HG03378 (cell line): ENCODE measurements at regions not wholly inside any gene's neighbourhood (a gene's known extent, or its start where the extent isn't known, plus 50 kb on each side); places are given as distances from the start of the nearest gene placed in this dataset.

Source experiments
- ATAC-seq: cut with Tn5 transposase; IDR thresholded peaks from one replicate; pipeline ENCODE4 v1.9.1; 2021; ENCODE audit warnings: mild to moderate bottlenecking, moderate library complexity; ENCODE audit not compliant: unreplicated experiment

- no peak for ATAC-seq
Observed at GRCh38 chr16:87183647-87184046, 133.5 kb downstream of the C16orf95 start.

- ATAC-seq, result no peak
Observed at GRCh38 chr16:87185308-87185707, 131.9 kb downstream of the C16orf95 start.

- no peak for ATAC-seq
Observed at GRCh38 chr16:87185983-87186382, 131.2 kb downstream of the C16orf95 start.

GRCh38 chr16:87186446-87186845 lies 130.7 kb downstream of the C16orf95 start:
- no peak for ATAC-seq

GRCh38 chr16:87186876-87187533 lies 130.2 kb downstream of the C16orf95 start:
- ATAC-seq, result no peak

- ATAC-seq, result no peak
Observed at GRCh38 chr16:87188104-87188503, 129.1 kb downstream of the C16orf95 start.

- ATAC-seq, result no peak
Observed at GRCh38 chr16:87189426-87189825, 127.8 kb downstream of the C16orf95 start.

GRCh38 chr16:87190288-87191230 lies 126.6 kb downstream of the C16orf95 start:
- no peak for ATAC-seq

- no peak for ATAC-seq
Observed at GRCh38 chr16:87192452-87193073, 124.6 kb downstream of the C16orf95 start.

- ATAC-seq, result no peak
Observed at GRCh38 chr16:87194172-87194571, 123.0 kb downstream of the C16orf95 start.

GRCh38 chr16:87195161-87195560 lies 122.0 kb downstream of the C16orf95 start:
- no peak for ATAC-seq

- no peak for ATAC-seq
Observed at GRCh38 chr16:87196231-87196630, 121.0 kb downstream of the C16orf95 start.

GRCh38 chr16:87196661-87197060 lies 120.5 kb downstream of the C16orf95 start:
- ATAC-seq, result no peak

GRCh38 chr16:87198328-87198832 lies 118.8 kb downstream of the C16orf95 start:
- no peak for ATAC-seq

GRCh38 chr16:87198881-87199280 lies 118.3 kb downstream of the C16orf95 start:
- ATAC-seq, result no peak

- no peak for ATAC-seq
Observed at GRCh38 chr16:87199379-87199778, 117.8 kb downstream of the C16orf95 start.

GRCh38 chr16:87199901-87200300 lies 117.3 kb downstream of the C16orf95 start:
- ATAC-seq, result no peak

- no peak for ATAC-seq
Observed at GRCh38 chr16:87200637-87201036, 116.6 kb downstream of the C16orf95 start.

- no peak for ATAC-seq
Observed at GRCh38 chr16:87201052-87201451, 116.1 kb downstream of the C16orf95 start.

- ATAC-seq, result no peak
Observed at GRCh38 chr16:87201790-87202189, 115.4 kb downstream of the C16orf95 start.

- ATAC-seq, result no peak
Observed at GRCh38 chr16:87202346-87202745, 114.8 kb downstream of the C16orf95 start.
